IPS-18c (cell line): ENCODE measurements at regions not wholly inside any gene's neighbourhood (a gene's known extent, or its start where the extent isn't known, plus 50 kb on each side); places are given as distances from the start of the nearest gene placed in this dataset.

Experiments used
- H3K4me3 ChIP-seq: 2 replicates; pipeline ENCODE4 v1.7.0; 2013; ENCODE audit warnings: low read depth, mild to moderate bottlenecking, low read length, moderate library complexity; ENCODE audit not compliant: insufficient read depth
- H3K9me3 ChIP-seq: one replicate; pipeline ENCODE4 v1.6.1; 2013; ENCODE audit warnings: mild to moderate bottlenecking, low read length, moderate library complexity; ENCODE audit not compliant: control insufficient read depth, insufficient read depth

- Histone ChIP-seq H3K9me3 (no peaks in the 10 kb centered on the region), H3K4me3 (no peak overlapping the region)
These were observed 1153.2 kb downstream of the BCL11B start for GRCh38 chr14:98118749-98119148.

GRCh38 chr14:98119739-98120138 lies 1152.3 kb downstream of the BCL11B start:
- no peak overlapping the region for H3K4me3 ChIP-seq

GRCh38 chr14:98120831-98121464 lies 1151.0 kb downstream of the BCL11B start:
- Histone ChIP-seq H3K9me3 (no peaks in the 10 kb centered on the region), H3K4me3 (no peak overlapping the region)

More at GRCh38 chr14:98119739-98120138, 1152.3 kb downstream of the BCL11B start:
- H3K9me3 ChIP-seq: no peaks in the 10 kb centered on the region

GRCh38 chr14:98122527-98122926 lies 1149.5 kb downstream of the BCL11B start:
- no peaks in the 10 kb centered on the region for H3K9me3 ChIP-seq

GRCh38 chr14:98130691-98131090 lies 1141.3 kb downstream of the BCL11B start:
- Histone ChIP-seq H3K9me3 (no peaks in the 10 kb centered on the region), H3K4me3 (no peak overlapping the region)

More at GRCh38 chr14:98122527-98122926, 1149.5 kb downstream of the BCL11B start:
- H3K4me3 ChIP-seq: no peak overlapping the region

GRCh38 chr14:98131406-98131805 lies 1140.6 kb downstream of the BCL11B start:
- Histone ChIP-seq H3K4me3 (no peak overlapping the region), H3K9me3 (no peaks in the 10 kb centered on the region)

GRCh38 chr14:98133806-98134205 lies 1138.2 kb downstream of the BCL11B start:
- no peak overlapping the region for H3K4me3 ChIP-seq
- H3K9me3 ChIP-seq: no peaks in the 10 kb centered on the region

- Histone ChIP-seq H3K4me3 (no peak overlapping the region), H3K9me3 (no peaks in the 10 kb centered on the region)
These were observed 1135.8 kb downstream of the BCL11B start for GRCh38 chr14:98136012-98136789.

GRCh38 chr14:98137131-98138025 lies 1134.6 kb downstream of the BCL11B start:
- Histone ChIP-seq H3K9me3 (no peaks in the 10 kb centered on the region), H3K4me3 (no peak overlapping the region)

- Histone ChIP-seq H3K9me3 (no peaks in the 10 kb centered on the region), H3K4me3 (no peak overlapping the region)
These were observed 1133.3 kb downstream of the BCL11B start for GRCh38 chr14:98138666-98139065.

GRCh38 chr14:98140862-98141530 lies 1131.0 kb downstream of the BCL11B start:
- Histone ChIP-seq H3K9me3 (no peaks in the 10 kb centered on the region), H3K4me3 (no peak overlapping the region)

GRCh38 chr14:98143566-98143965 lies 1128.4 kb downstream of the BCL11B start:
- Histone ChIP-seq H3K9me3 (no peaks in the 10 kb centered on the region), H3K4me3 (no peak overlapping the region)

GRCh38 chr14:98144964-98145363 lies 1127.0 kb downstream of the BCL11B start:
- Histone ChIP-seq H3K9me3 (no peaks in the 10 kb centered on the region), H3K4me3 (no peak overlapping the region)

GRCh38 chr14:98146416-98146815 lies 1125.6 kb downstream of the BCL11B start:
- H3K9me3 ChIP-seq: no peaks in the 10 kb centered on the region
- no peak overlapping the region for H3K4me3 ChIP-seq

- no peaks in the 10 kb centered on the region for H3K9me3 ChIP-seq
- no peak overlapping the region for H3K4me3 ChIP-seq
These were observed 1117.7 kb downstream of the BCL11B start for GRCh38 chr14:98154254-98154653.

- Histone ChIP-seq H3K4me3 (no peak overlapping the region), H3K9me3 (no peaks in the 10 kb centered on the region)
These were observed 1115.6 kb downstream of the BCL11B start for GRCh38 chr14:98156411-98156810.

- H3K9me3 ChIP-seq: no peaks in the 10 kb centered on the region
- no peak overlapping the region for H3K4me3 ChIP-seq
These were observed 1111.1 kb downstream of the BCL11B start for GRCh38 chr14:98160901-98161300.
